Mucosa of stomach (tissue), 1 donor: ENCODE measurements at regions not wholly inside any gene's neighbourhood (a gene's known extent, or its start where the extent isn't known, plus 50 kb on each side); places are given as distances from the start of the nearest gene placed in this dataset.

ENCODE experiments used
- H3K27me3 ChIP-seq: one replicate; pipeline ENCODE4 v1.7.0; 2013; ENCODE audit warnings: mild to moderate bottlenecking, low read length; ENCODE audit not compliant: control insufficient read depth, insufficient read depth
- H3K36me3 ChIP-seq: one replicate; pipeline ENCODE4 v1.7.0; 2013; ENCODE audit warnings: low read length; ENCODE audit not compliant: control insufficient read depth, insufficient read depth
- H3K4me1 ChIP-seq: one replicate; pipeline ENCODE4 v1.7.0; 2013; ENCODE audit warnings: mild to moderate bottlenecking, low read length; ENCODE audit not compliant: control insufficient read depth, insufficient read depth
- H3K4me3 ChIP-seq: one replicate; pipeline ENCODE4 v1.7.0; 2013; ENCODE audit warnings: low read length
- H3K9ac ChIP-seq: one replicate; pipeline ENCODE4 v1.7.0; 2013; ENCODE audit warnings: mild to moderate bottlenecking, low read length, moderate library complexity
- H3K9me3 ChIP-seq: one replicate; pipeline ENCODE4 v1.7.0; 2013; ENCODE audit warnings: mild to moderate bottlenecking, low read length, moderate library complexity; ENCODE audit not compliant: control insufficient read depth
- donor health status: Pancreatic carcinoma.

DNA sequence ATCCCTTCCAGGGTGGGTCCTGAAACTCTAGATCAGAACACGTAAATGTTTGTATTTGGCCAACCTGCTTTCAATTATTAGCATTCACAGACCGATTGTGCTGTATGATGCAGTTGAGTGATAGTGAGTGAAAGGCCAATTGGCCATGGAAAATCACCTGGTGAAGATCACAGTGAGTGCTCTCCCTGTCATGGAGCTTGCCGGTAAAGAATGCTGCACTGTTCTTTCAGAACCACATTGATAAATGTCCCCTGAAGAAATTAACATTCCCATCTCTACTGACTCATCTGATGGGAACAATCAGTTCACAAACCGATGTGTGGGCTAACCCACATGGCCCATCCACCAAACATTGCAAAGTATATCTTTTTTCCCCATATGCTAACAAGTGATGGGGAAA, 324.8 kb upstream of the TBL1XR1 start:
- H3K27me3 ChIP-seq, result no peaks in the 10 kb centered on the region
- H3K9me3 ChIP-seq, result no peaks in the 10 kb centered on the region
- H3K4me1 ChIP-seq, result peaks cover 13% of the 10 kb centered on the region
- H3K9ac ChIP-seq, result no peak overlapping the region
- no peaks in the 10 kb centered on the region for H3K36me3 ChIP-seq
- H3K4me3 ChIP-seq, result no peak overlapping the region

GRCh38 chr3:177523067-177523675, 325.9 kb upstream of the TBL1XR1 start:
- Histone ChIP-seq H3K4me1 (peaks cover 24% of the 10 kb centered on the region), H3K9me3 (no peaks in the 10 kb centered on the region), H3K36me3 (no peaks in the 10 kb centered on the region), H3K9ac (no peak overlapping the region), H3K4me3 (no peak overlapping the region), H3K27me3 (no peaks in the 10 kb centered on the region)

DNA sequence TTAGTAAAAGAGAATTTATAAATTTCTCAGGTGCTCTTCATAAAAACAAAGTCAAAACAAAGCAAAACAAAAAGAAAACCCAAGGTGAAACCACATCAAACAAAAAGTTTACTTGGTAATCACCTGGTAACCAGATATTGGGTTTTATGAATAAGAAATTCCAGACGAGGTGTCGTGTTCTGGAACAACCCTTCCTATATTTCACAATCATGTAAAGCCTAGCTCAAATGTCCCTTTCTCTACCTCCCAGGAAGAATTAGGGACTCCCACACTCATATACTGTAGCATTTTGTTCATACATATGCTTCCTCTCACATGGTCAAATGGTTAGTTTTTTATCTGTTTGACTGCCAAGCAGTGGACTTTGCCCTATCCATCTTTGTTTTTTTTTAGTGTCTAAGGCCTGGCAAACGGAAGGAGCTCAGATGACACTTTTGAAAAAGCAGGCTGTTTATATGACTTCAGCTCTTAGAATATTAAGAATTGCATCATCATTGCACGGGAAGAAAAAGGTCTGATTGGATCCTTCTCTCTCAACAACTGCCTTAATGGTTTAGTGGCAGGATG, 326.7 kb upstream of the TBL1XR1 start:
- Histone ChIP-seq H3K9me3 (no peaks in the 10 kb centered on the region), H3K9ac (no peak overlapping the region), H3K4me3 (no peak overlapping the region), H3K4me1 (peaks cover 32% of the 10 kb centered on the region), H3K36me3 (no peaks in the 10 kb centered on the region), H3K27me3 (no peaks in the 10 kb centered on the region)

GRCh38 chr3:177524742-177525141, 327.5 kb upstream of the TBL1XR1 start:
- no peak overlapping the region for H3K9ac ChIP-seq
- no peaks in the 10 kb centered on the region for H3K27me3 ChIP-seq
- no peak overlapping the region for H3K4me3 ChIP-seq
- H3K9me3 ChIP-seq, result no peaks in the 10 kb centered on the region
- no peaks in the 10 kb centered on the region for H3K36me3 ChIP-seq
- H3K4me1 ChIP-seq, result peaks cover 32% of the 10 kb centered on the region

DNA sequence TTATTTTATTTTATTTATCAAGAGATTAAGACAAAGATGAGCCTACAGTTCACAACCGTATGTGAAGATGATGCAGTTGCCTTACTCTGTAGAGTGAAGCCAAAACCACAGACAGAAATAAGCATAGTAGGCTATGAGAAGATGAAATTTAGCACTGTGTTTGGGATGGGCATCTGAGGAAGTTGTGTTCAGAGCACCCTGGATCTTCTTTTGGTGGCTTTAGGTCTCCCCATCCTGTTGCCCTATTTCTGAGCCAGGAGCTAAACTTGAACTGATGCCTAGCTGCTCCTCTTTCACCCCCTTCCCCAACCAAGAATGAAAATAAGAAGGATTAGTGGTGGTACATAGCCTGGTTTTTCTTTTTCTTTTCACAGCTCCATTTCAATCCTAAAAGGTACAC, 328.1 kb upstream of the TBL1XR1 start:
- no peaks in the 10 kb centered on the region for H3K36me3 ChIP-seq
- no peaks in the 10 kb centered on the region for H3K27me3 ChIP-seq
- H3K4me3 ChIP-seq, result no peak overlapping the region
- no peak overlapping the region for H3K9ac ChIP-seq
- H3K4me1 ChIP-seq, result peaks cover 32% of the 10 kb centered on the region
- H3K9me3 ChIP-seq, result no peaks in the 10 kb centered on the region

DNA sequence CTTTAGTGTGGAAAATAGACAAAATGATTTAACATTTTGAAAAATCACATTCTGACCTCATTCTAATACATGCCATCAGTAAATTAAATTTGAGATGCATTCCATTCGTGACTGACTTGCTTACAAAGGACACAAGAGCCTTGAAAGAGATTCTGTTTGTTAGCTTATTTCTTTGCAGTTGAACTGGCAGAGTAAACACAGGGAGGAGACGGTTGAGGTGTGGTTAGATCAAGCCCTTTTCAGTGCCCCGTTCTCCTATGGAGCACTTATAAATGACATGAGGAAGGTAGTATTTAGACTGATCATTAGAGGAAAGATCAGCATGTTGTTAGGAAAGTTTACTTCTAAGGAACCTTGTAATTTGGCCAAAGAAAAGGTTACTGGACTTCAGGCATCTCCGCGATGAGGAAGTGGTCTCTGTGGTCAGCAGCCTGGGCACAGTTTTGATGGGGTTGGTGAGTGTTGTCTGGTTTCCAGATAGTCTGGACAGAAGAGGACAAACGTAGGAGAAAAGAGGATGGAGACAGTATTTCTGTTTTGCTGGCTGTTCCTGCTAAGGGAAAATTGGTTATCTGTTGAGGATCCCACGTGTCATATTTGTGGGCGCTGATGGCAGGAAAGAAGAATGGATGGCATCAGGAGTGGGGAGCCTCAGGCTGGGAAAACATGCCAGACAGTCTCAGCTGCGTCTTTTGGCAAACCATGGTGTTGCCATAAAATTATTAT, 328.9 kb upstream of the TBL1XR1 start:
- Histone ChIP-seq H3K36me3 (no peaks in the 10 kb centered on the region), H3K27me3 (no peaks in the 10 kb centered on the region), H3K9ac (no peak overlapping the region), H3K4me3 (no peak overlapping the region), H3K4me1 (peaks cover 32% of the 10 kb centered on the region), H3K9me3 (no peaks in the 10 kb centered on the region)

DNA sequence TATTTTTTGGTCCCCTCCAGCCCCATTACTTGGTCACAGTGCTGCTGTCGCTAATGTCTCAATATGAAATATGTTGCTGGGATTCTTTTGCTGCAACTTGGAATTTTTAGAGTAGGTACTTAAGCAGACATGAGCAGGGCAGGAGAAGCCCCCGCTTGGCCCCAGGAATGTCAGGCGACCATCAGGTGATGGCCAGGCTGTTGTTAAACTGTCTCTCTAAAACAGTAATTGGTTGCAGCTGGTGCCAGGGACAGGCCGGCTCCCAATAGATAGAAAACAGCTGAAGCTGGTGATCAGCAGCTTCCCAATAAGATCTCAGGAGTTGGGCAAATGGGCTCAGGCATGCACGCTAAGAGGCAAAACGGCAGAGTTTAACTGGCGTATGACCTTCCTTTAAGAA, 329.9 kb upstream of the TBL1XR1 start:
- H3K36me3 ChIP-seq, result no peaks in the 10 kb centered on the region
- H3K9ac ChIP-seq, result no peak overlapping the region
- no peak overlapping the region for H3K4me3 ChIP-seq
- H3K9me3 ChIP-seq, result no peaks in the 10 kb centered on the region
- H3K27me3 ChIP-seq, result no peaks in the 10 kb centered on the region
- H3K4me1 ChIP-seq, result peaks cover 32% of the 10 kb centered on the region

- Histone ChIP-seq H3K9ac (no peak overlapping the region), H3K9me3 (no peaks in the 10 kb centered on the region), H3K36me3 (no peaks in the 10 kb centered on the region), H3K4me1 (peaks cover 32% of the 10 kb centered on the region), H3K4me3 (no peak overlapping the region), H3K27me3 (no peaks in the 10 kb centered on the region)
Observed at GRCh38 chr3:177528306-177529070, 331.2 kb upstream of the TBL1XR1 start.

GRCh38 chr3:177529071-177529550, 331.8 kb upstream of the TBL1XR1 start:
- Histone ChIP-seq H3K4me1 (peaks cover 28% of the 10 kb centered on the region), H3K9ac (no peak overlapping the region), H3K4me3 (no peak overlapping the region), H3K27me3 (no peaks in the 10 kb centered on the region), H3K36me3 (no peaks in the 10 kb centered on the region), H3K9me3 (no peaks in the 10 kb centered on the region)

- no peaks in the 10 kb centered on the region for H3K36me3 ChIP-seq
- H3K27me3 ChIP-seq, result no peaks in the 10 kb centered on the region
- H3K9ac ChIP-seq, result no peak overlapping the region
- no peak overlapping the region for H3K4me3 ChIP-seq
- no peaks in the 10 kb centered on the region for H3K9me3 ChIP-seq
- peaks cover 26% of the 10 kb centered on the region for H3K4me1 ChIP-seq
Observed at GRCh38 chr3:177529716-177530335, 332.5 kb upstream of the TBL1XR1 start.

DNA sequence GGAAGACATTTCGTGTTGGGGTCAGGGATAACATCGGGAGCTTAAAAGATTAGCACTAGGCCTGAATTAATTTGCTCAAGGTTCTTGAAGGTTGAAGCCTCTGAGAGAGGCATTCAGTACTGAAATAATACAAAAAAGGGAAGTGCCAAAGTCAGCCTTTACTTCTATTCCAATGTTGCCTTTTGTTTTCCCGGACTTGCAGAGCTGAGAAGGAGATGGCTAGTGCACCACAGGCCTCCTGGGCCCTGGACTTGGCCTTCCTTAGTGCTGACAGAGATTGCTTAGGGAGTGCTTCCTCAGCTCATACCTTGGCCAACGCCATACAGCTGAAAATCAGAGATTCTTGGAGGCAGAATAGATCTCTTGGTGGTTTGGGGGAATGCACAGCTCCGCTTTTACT, 333.6 kb upstream of the TBL1XR1 start:
- Histone ChIP-seq H3K4me3 (no peak overlapping the region), H3K4me1 (peaks cover 25% of the 10 kb centered on the region), H3K27me3 (no peaks in the 10 kb centered on the region), H3K9me3 (no peaks in the 10 kb centered on the region), H3K9ac (no peak overlapping the region), H3K36me3 (no peaks in the 10 kb centered on the region)
